HepG2 (cell line): ENCODE measurements at regions not wholly inside any gene's neighbourhood (a gene's known extent, or its start where the extent isn't known, plus 50 kb on each side); places are given as distances from the start of the nearest gene placed in this dataset.

ENCODE experiments used
- ATAC-seq: fragments of 200-7000 bp; cut with Tn5 transposase; 3 replicates; pipeline ENCODE4 v1.9.1; 2020; ENCODE audit warnings: mild to moderate bottlenecking, moderate library complexity
- BruUV-seq: library from RNA; stranded (reverse); fragments of 400-500 nt; replicated peaks from 2 replicates; lab custom pipeline; 2021; lab: Mats Ljungman, UMichigan
- CTCF ChIA-PET: fragments of 300-600 bp; formaldehyde crosslinking; extraction: SDS; loops from one replicate; lab custom pipeline; 2021; ENCODE audit warnings: low total read pairs, inconsistent platforms, low intra/inter-chr PET ratio; lab: Yijun Ruan, JAX
- POLR2A ChIA-PET: fragments of 350-600 bp; sonication (Branson Sonifier 250); formaldehyde crosslinking; loops from one replicate; lab custom pipeline; 2020; ENCODE audit warnings: antibody characterized with exemption, inconsistent platforms; lab: Yijun Ruan, JAX
- DNase-seq: peaks from one replicate; pipeline ENCODE4 v3.0.0-alpha.2; 2015; ENCODE audit warnings: low spot score
- FAIRE-seq: peaks from 3 replicates; lab custom pipeline; 2011; peaks lifted over from hg19 to GRCh38; lab: Jason Lieb, UNC
- H2AFZ ChIP-seq: one replicate; pipeline ENCODE4 v1.6.1; 2011; ENCODE audit warnings: low read length, inconsistent platforms
- H3K27ac ChIP-seq: fragments of 300-600 bp; 3 replicates; pipeline ENCODE4 v1.8.0; 2011; ENCODE audit warnings: mixed run types, mild to moderate bottlenecking, mixed read lengths, low read length, inconsistent platforms; ENCODE audit not compliant: insufficient read depth; ENCODE audit errors: extremely low read length
- H3K27me3 ChIP-seq, 2 experiments: fragments of 200-600 bp in 1 of 2; 2 replicates in 1 of 2; 3 replicates in 1 of 2; pipeline versions ENCODE4 v1.6.0 to v1.8.0; 2011; ENCODE audit warnings: low read length in 2 of 2, mild to moderate bottlenecking in 2 of 2, moderate library complexity in 2 of 2, inconsistent platforms in 1 of 2; ENCODE audit not compliant: insufficient read depth in 2 of 2, control insufficient read depth in 1 of 2
- H3K36me3 ChIP-seq, 2 experiments: fragments of 200-600 bp in 1 of 2; replicated peaks in 1 of 2; 2 replicates in 1 of 2; 3 replicates in 1 of 2; pipeline versions ENCODE4 v1.5.1 to v1.8.0; 2011; ENCODE audit warnings: low read length in 2 of 2, inconsistent platforms in 1 of 2; ENCODE audit not compliant: insufficient read depth in 2 of 2, control insufficient read depth in 1 of 2
- H3K4me1 ChIP-seq: 2 replicates; pipeline ENCODE4 v1.5.1; 2012; ENCODE audit warnings: low read length, inconsistent platforms; ENCODE audit not compliant: insufficient read depth
- H3K4me2 ChIP-seq: 2 replicates; pipeline ENCODE4 v1.6.0; 2011; ENCODE audit warnings: low read depth, low read length, inconsistent platforms
- H3K4me3 ChIP-seq, 3 experiments: fragments of 200-600 bp in 1 of 3; sonication (generic), shearing (Covaris generic) in 1 of 3; replicated peaks in 1 of 3; 2 replicates each; pipeline ENCODE4 v1.5.1; 2011 to 2016; ENCODE audit warnings: low read length in 3 of 3, inconsistent platforms in 2 of 3, low read depth in 2 of 3, mild to moderate bottlenecking in 2 of 3, control low read depth in 1 of 3, mixed read lengths in 1 of 3; ENCODE audit not compliant: insufficient read depth in 1 of 3
- H3K79me2 ChIP-seq: one replicate; pipeline ENCODE4 v1.6.1; 2011; ENCODE audit warnings: low read length, inconsistent platforms; ENCODE audit not compliant: insufficient read depth
- H3K9ac ChIP-seq: 2 replicates; pipeline ENCODE4 v1.6.0; 2011; ENCODE audit warnings: mild to moderate bottlenecking, low read depth, low read length, inconsistent platforms; ENCODE audit not compliant: insufficient read depth
- H3K9me3 ChIP-seq: 2 replicates; pipeline ENCODE4 v1.5.1; 2012; ENCODE audit warnings: mild to moderate bottlenecking, low read length
- H4K20me1 ChIP-seq: 2 replicates; pipeline ENCODE4 v1.6.0; 2011; ENCODE audit warnings: inconsistent platforms, mild to moderate bottlenecking, low read length, moderate library complexity; ENCODE audit not compliant: insufficient read depth
- KMT2A ChIP-seq: sonication (generic); formaldehyde crosslinking; IDR thresholded peaks from 2 replicates; pipeline ENCODE4 v1.4.0; 2020; ENCODE audit warnings: missing genetic modification reagents
- MTERF4 ChIP-seq: sonication (generic); formaldehyde crosslinking; IDR thresholded peaks from 2 replicates; pipeline ENCODE4 v1.8.0; 2023; ENCODE audit warnings: mild to moderate bottlenecking, missing genetic modification reagents
- MYC ChIP-seq: sonication (generic); formaldehyde crosslinking; IDR thresholded peaks from 2 replicates; pipeline ENCODE4 v1.9.0; 2021; ENCODE audit warnings: missing genetic modification reagents, borderline replicate concordance
- RBM22 ChIP-seq: fragments of 200-400 bp; formaldehyde crosslinking; optimal IDR thresholded peaks from 2 replicates; pipeline ENCODE3; 2017; ENCODE audit warnings: mild to moderate bottlenecking, low read length, moderate library complexity
- RFX1 ChIP-seq: fragments of 450-650 bp; IDR thresholded peaks from 2 replicates; pipeline ENCODE4 v1.6.1; 2017
- SAFB2 ChIP-seq: sonication (generic); formaldehyde crosslinking; IDR thresholded peaks from 2 replicates; pipeline ENCODE4 v1.5.1; 2020; ENCODE audit warnings: missing genetic modification reagents, low read depth, mild to moderate bottlenecking, borderline replicate concordance
- YY1 ChIP-seq: IDR thresholded peaks from 2 replicates; pipeline ENCODE4 v1.6.1; 2011; ENCODE audit warnings: low read length, low read depth, moderate library complexity, mild to moderate bottlenecking; ENCODE audit not compliant: insufficient read depth, insufficient replicate concordance
- ZNF75D ChIP-seq: sonication (generic); formaldehyde crosslinking; IDR thresholded peaks from 2 replicates; pipeline ENCODE4 v1.8.1; 2023; ENCODE audit warnings: missing genetic modification reagents, mild to moderate bottlenecking, borderline replicate concordance
- ZNF800 ChIP-seq: sonication (generic); formaldehyde crosslinking; IDR thresholded peaks from 2 replicates; pipeline ENCODE4 v1.4.0; 2020; ENCODE audit warnings: missing genetic modification reagents
- WGBS: methylation state at CpG from one replicate; pipeline ENCODE4 v1.1.6; 2017; ENCODE audit warnings: low lambda C conversion rate; 5-methylcytosine and 5-hydroxymethylcytosine counted together
- in situ Hi-C: cut with HindIII; loops from 2 replicates; pipeline ENCODE4 v1.10.0; 2017; ENCODE audit warnings: low pct_unique_long_range_greater_than_20kb; ENCODE audit not compliant: extremely low pct_ligation_motif_present
- intact Hi-C: fragments of 100-400 bp; cut with micrococcal nuclease; formaldehyde crosslinking; loops from one replicate; pipeline ENCODE4 v1.10.0; 2022; ENCODE audit not compliant: unreplicated experiment
- TF ChIP-seq, protein P1 (sequence below): IDR thresholded peaks from 2 replicates; pipeline ENCODE4 v1.6.1; 2016; ENCODE audit warnings: missing compliant biosample characterization, missing genetic modification reagents, borderline replicate concordance
- TF ChIP-seq, protein P2 (sequence below): fragments of 450-650 bp; IDR thresholded peaks from 2 replicates; pipeline ENCODE4 v1.6.1; 2016
- TF ChIP-seq, protein P3 (sequence below): sonication (generic); formaldehyde crosslinking; IDR thresholded peaks from 2 replicates; pipeline ENCODE4 v1.8.1; 2023; ENCODE audit warnings: mild to moderate bottlenecking, moderate library complexity, missing genetic modification reagents
- TF ChIP-seq, protein P4 (sequence below), 2 experiments: fragments of 450-650 bp in 1 of 2; sonication (generic) in 1 of 2; formaldehyde crosslinking; IDR thresholded peaks; 2 replicates each; pipeline versions ENCODE4 v1.5.0 to v1.8.0; 2020 to 2022; ENCODE audit warnings: mild to moderate bottlenecking in 1 of 2, missing genetic modification reagents in 1 of 2

GRCh38 chr5:107776506-107776905 lies 105.8 kb upstream of the EFNA5 start (continued):
- TF ChIP-seq SAFB2 (CRISPR knock-in tag): no peak
- no peak for TF ChIP-seq MYC (CRISPR knock-in tag)
- TF ChIP-seq, protein P1, sequence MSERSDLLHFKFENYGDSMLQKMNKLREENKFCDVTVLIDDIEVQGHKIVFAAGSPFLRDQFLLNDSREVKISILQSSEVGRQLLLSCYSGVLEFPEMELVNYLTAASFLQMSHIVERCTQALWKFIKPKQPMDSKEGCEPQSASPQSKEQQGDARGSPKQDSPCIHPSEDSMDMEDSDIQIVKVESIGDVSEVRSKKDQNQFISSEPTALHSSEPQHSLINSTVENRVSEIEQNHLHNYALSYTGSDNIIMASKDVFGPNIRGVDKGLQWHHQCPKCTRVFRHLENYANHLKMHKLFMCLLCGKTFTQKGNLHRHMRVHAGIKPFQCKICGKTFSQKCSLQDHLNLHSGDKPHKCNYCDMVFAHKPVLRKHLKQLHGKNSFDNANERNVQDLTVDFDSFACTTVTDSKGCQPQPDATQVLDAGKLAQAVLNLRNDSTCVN (CRISPR knock-in tag): no peak
- no peak for TF ChIP-seq RFX1
- TF ChIP-seq MTERF4 (CRISPR knock-in tag): no peak
- TF ChIP-seq YY1: no peak

DNA sequence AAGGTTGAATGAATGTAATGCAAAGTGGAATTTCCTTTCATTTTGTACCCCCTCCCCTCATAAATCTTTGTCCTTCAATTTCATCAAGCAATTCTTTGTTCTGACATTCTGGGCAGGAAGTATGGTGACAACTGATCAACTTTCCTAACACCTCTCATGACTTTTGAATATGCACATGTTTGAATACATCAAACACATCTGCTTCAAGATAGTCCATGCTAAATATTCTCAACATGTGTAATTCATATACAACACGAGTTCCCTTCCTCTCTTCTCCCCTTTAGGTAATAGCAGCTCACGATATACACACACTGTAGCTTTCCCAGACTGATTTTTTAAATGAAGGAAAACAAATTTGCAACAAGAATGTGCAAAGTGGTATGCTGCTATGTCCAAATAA lies 103.6 kb upstream of the EFNA5 start:
- 0% methylated on average over 2 of the region's 2 CpGs for WGBS
- FAIRE-seq (no peak), ATAC-seq (no peak), DNase-seq (no peak)
- H3K4me1 ChIP-seq: no peaks in the 10 kb centered on the region
- ChIA-PET POLR2A (no interaction called here), CTCF (no interaction called here)
- no TSS peak for BruUV-seq
- H4K20me1 ChIP-seq: no peaks in the 10 kb centered on the region
- no peak overlapping the region for H3K27ac ChIP-seq
- H3K9ac ChIP-seq: no peak overlapping the region
- H3K27me3 ChIP-seq: 0 out of 5 replicates have a peak, but pooled peaks cover 0 to 3% of the 10 kb centered on the region in 2 experiments
- intact Hi-C loops: no loop called here
- H3K79me2 ChIP-seq: no peaks in the 10 kb centered on the region
- no peak overlapping the region for H2AFZ ChIP-seq
- no peak overlapping the region for H3K4me2 ChIP-seq
- H3K4me3 ChIP-seq: no peak overlapping the region
- in situ Hi-C loops: no loop called here
- TF ChIP-seq, protein P2, sequence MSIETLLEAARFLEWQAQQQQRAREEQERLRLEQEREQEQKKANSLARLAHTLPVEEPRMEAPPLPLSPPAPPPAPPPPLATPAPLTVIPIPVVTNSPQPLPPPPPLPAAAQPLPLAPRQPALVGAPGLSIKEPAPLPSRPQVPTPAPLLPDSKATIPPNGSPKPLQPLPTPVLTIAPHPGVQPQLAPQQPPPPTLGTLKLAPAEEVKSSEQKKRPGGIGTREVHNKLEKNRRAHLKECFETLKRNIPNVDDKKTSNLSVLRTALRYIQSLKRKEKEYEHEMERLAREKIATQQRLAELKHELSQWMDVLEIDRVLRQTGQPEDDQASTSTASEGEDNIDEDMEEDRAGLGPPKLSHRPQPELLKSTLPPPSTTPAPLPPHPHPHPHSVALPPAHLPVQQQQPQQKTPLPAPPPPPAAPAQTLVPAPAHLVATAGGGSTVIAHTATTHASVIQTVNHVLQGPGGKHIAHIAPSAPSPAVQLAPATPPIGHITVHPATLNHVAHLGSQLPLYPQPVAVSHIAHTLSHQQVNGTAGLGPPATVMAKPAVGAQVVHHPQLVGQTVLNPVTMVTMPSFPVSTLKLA: 0 out of 2 replicates have a peak, but pooled peaks have one; percentile 12
- TF ChIP-seq RBM22: no peak
- TF ChIP-seq KMT2A (CRISPR knock-in tag): no peak
- TF ChIP-seq, protein P3, sequence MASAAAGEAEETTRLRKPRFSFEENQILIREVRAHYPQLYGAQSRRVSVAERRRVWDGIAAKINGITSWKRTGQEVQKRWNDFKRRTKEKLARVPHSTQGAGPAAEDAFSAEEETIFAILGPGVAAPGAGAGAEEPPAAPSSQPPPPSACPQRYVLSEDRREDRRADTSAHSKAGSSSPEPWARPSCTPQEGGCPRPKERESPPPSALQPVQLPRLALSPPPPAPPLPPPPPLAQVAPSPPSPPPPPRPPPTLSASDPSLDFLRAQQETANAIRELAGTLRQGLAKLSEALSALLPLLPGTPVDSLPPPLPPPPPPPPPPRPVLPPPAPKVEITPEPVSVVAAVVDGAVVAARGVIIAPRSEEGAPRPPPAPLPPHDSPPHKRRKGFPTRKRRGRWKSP (CRISPR knock-in tag): no peak
- no peak for TF ChIP-seq ZNF75D (CRISPR knock-in tag)
- no peak for TF ChIP-seq ZNF800
- TF ChIP-seq, protein P4, sequence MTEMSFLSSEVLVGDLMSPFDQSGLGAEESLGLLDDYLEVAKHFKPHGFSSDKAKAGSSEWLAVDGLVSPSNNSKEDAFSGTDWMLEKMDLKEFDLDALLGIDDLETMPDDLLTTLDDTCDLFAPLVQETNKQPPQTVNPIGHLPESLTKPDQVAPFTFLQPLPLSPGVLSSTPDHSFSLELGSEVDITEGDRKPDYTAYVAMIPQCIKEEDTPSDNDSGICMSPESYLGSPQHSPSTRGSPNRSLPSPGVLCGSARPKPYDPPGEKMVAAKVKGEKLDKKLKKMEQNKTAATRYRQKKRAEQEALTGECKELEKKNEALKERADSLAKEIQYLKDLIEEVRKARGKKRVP (CRISPR knock-in tag; IDR thresholded peaks at IDR 0.05): no peak
- H3K36me3 ChIP-seq: no peaks in the 10 kb centered on the region
- no peaks in the 10 kb centered on the region for H3K9me3 ChIP-seq
